SK-N-SH (cell line): ENCODE measurements at regions not wholly inside any gene's neighbourhood (a gene's known extent, or its start where the extent isn't known, plus 50 kb on each side); places are given as distances from the start of the nearest gene placed in this dataset.

Experiments
- CHD2 ChIP-seq: fragments of 150-350 bp; IDR thresholded peaks from 2 replicates; pipeline ENCODE4 v1.6.1; 2018; ENCODE audit warnings: low read length; ENCODE audit not compliant: partially characterized antibody
- CTCF ChIP-seq: fragments of 200-600 bp; sonication (generic); IDR thresholded peaks from 2 replicates; pipeline ENCODE4 v1.6.1; 2017; ENCODE audit warnings: antibody characterized with exemption, mild to moderate bottlenecking, moderate library complexity
- EZH2phosphoT487 ChIP-seq: fragments of 200-600 bp; sonication (generic); IDR thresholded peaks from 2 replicates; pipeline ENCODE4 v1.6.1; 2017; ENCODE audit warnings: low read depth, mixed run types, mild to moderate bottlenecking, antibody characterized with exemption, moderate library complexity, borderline replicate concordance
- FOXJ3 ChIP-seq: sonication (generic); formaldehyde crosslinking; IDR thresholded peaks from 2 replicates; pipeline ENCODE4 v1.5.1; 2020; ENCODE audit warnings: mild to moderate bottlenecking, missing genetic modification reagents

- TF ChIP-seq CTCF (no peak), EZH2phosphoT487 (no peak), CHD2 (no peak), FOXJ3 (CRISPR knock-in tag) (no peak)
Measured at GRCh38 chr21:25298512-25299491, 308.5 kb downstream of the MRPL39 start.
